DMS79 treated with DMSO at 0.1 percent for 48 hours (cell line): ENCODE measurements at regions not wholly inside any gene's neighbourhood (a gene's known extent, or its start where the extent isn't known, plus 50 kb on each side); places are given as distances from the start of the nearest gene placed in this dataset.

Source experiments
- DNase-seq: peaks from one replicate; lab custom pipeline; 2025; lab: John Stamatoyannopoulos, UW

- no peak for DNase-seq
Measured at GRCh38 chr4:42747971-42748370, 91.1 kb upstream of the ATP8A1 start.

- no peak for DNase-seq
Measured at GRCh38 chr4:42736527-42737195, 79.8 kb upstream of the ATP8A1 start.

- DNase-seq, result no peak
Measured at GRCh38 chr4:42733380-42733779, 76.5 kb upstream of the ATP8A1 start.

- DNase-seq, result no peak
Measured at GRCh38 chr4:42732776-42733175, 75.9 kb upstream of the ATP8A1 start.

GRCh38 chr4:42729505-42730237 lies 72.8 kb upstream of the ATP8A1 start:
- no peak for DNase-seq

- DNase-seq, result no peak
Measured at GRCh38 chr4:42724451-42724850, 67.5 kb upstream of the ATP8A1 start.

- DNase-seq, result no peak
Measured at GRCh38 chr4:42720533-42720932, 63.6 kb upstream of the ATP8A1 start.

GRCh38 chr4:42719257-42719656 lies 62.4 kb upstream of the ATP8A1 start:
- DNase-seq, result no peak

- DNase-seq, result no peak
Measured at GRCh38 chr4:42718336-42718735, 61.4 kb upstream of the ATP8A1 start.

GRCh38 chr4:42716996-42717395 lies 60.1 kb upstream of the ATP8A1 start:
- no peak for DNase-seq

- DNase-seq, result no peak
Measured at GRCh38 chr4:42715807-42716482, 59.0 kb upstream of the ATP8A1 start.

GRCh38 chr4:42713391-42713790 lies 56.5 kb upstream of the ATP8A1 start:
- no peak for DNase-seq

GRCh38 chr4:42712854-42713253 lies 55.9 kb upstream of the ATP8A1 start:
- no peak for DNase-seq

- no peak for DNase-seq
Measured at GRCh38 chr4:42711496-42711895, 54.6 kb upstream of the ATP8A1 start.

- DNase-seq, result no peak
Measured at GRCh38 chr4:42710761-42711160, 53.9 kb upstream of the ATP8A1 start.

GRCh38 chr4:42710329-42710728 lies 53.4 kb upstream of the ATP8A1 start:
- DNase-seq, result no peak

- no peak for DNase-seq
Measured at GRCh38 chr4:42709392-42710065, 52.6 kb upstream of the ATP8A1 start.

GRCh38 chr4:42708625-42709024 lies 51.7 kb upstream of the ATP8A1 start:
- peak; percentile 1 for DNase-seq
